CD4-positive, CD25-positive, alpha-beta regulatory T cell (primary cell): ENCODE measurements at regions not wholly inside any gene's neighbourhood (a gene's known extent, or its start where the extent isn't known, plus 50 kb on each side); places are given as distances from the start of the nearest gene placed in this dataset.

ENCODE experiments used
- ATAC-seq, 2 donors: fragments of 150-1000 bp; cut with Tn5 transposase; one replicate each; pipeline ENCODE4 v1.10.0; 2021; ENCODE audit warnings: low read depth in 2 of 2, moderate number of reproducible peaks in 2 of 2, moderate library complexity in 1 of 2
- DNase-seq, 3 donors: peaks; one replicate each; pipeline versions ENCODE4 v3.0.0 to v3.0.0-alpha.2; 2012 to 2022; ENCODE audit warnings: mixed read lengths in 1 of 3
- H3K27ac ChIP-seq: one replicate; pipeline ENCODE4 v1.7.0; 2013; ENCODE audit warnings: mild to moderate bottlenecking, low read length; ENCODE audit not compliant: insufficient read depth, poor library complexity, severe bottlenecking
- H3K27me3 ChIP-seq: one replicate; pipeline ENCODE4 v1.7.0; 2013; ENCODE audit warnings: low read length; ENCODE audit not compliant: control insufficient read depth, insufficient read depth
- H3K36me3 ChIP-seq: one replicate; pipeline ENCODE4 v1.7.0; 2013; ENCODE audit warnings: mild to moderate bottlenecking, low read length, moderate library complexity; ENCODE audit not compliant: control insufficient read depth, insufficient read depth
- H3K4me1 ChIP-seq: 2 replicates; pipeline ENCODE4 v1.7.0; 2013; ENCODE audit warnings: mild to moderate bottlenecking, low read length; ENCODE audit not compliant: insufficient read depth, control insufficient read depth, poor library complexity, severe bottlenecking
- H3K4me3 ChIP-seq: one replicate; pipeline ENCODE4 v1.7.0; 2013; ENCODE audit warnings: low read depth, mild to moderate bottlenecking, low read length, moderate library complexity
- H3K9me3 ChIP-seq, 2 experiments: 1 replicate in 1 of 2; 2 replicates in 1 of 2; pipeline ENCODE4 v1.7.0; 2013; ENCODE audit warnings: low read length in 2 of 2, mild to moderate bottlenecking in 1 of 2, moderate library complexity in 1 of 2; ENCODE audit not compliant: control insufficient read depth in 2 of 2
- H3K27ac Mint-ChIP-seq, 3 donors: one replicate each; pipeline ENCODE4 v1.8.0; 2020 to 2022; ENCODE audit warnings: mild to moderate bottlenecking in 3 of 3, mixed read lengths in 3 of 3, moderate library complexity in 2 of 3
- H3K27me3 Mint-ChIP-seq: one replicate; pipeline ENCODE4 v1.8.0; 2022; ENCODE audit warnings: mild to moderate bottlenecking, mixed read lengths
- H3K36me3 Mint-ChIP-seq: one replicate; pipeline ENCODE4 v1.8.0; 2020; ENCODE audit warnings: mixed read lengths
- H3K4me1 Mint-ChIP-seq, 4 donors: one replicate each; pipeline ENCODE4 v1.8.0; 2020 to 2022; ENCODE audit warnings: mixed read lengths in 4 of 4, mild to moderate bottlenecking in 1 of 4
- H3K4me3 Mint-ChIP-seq, 4 donors: one replicate each; pipeline ENCODE4 v1.8.0; 2020 to 2022; ENCODE audit warnings: mild to moderate bottlenecking in 4 of 4, mixed read lengths in 4 of 4, moderate library complexity in 3 of 4
- H3K9me3 Mint-ChIP-seq, 7 donors: one replicate each; pipeline ENCODE4 v1.8.0; 2020 to 2022; ENCODE audit warnings: mixed read lengths in 7 of 7, mild to moderate bottlenecking in 3 of 7, moderate library complexity in 2 of 7

GRCh38 chr4:124874172-124874450 lies 161.6 kb upstream of the ANKRD50 start:
- no peak for DNase-seq
- no peaks in the 10 kb centered on the region for H3K4me1 ChIP-seq

GRCh38 chr4:124873361-124874171 lies 161.0 kb upstream of the ANKRD50 start:
- H3K27ac ChIP-seq, result no peak overlapping the region
- peaks cover 0 to 19% (median 13%) of the 10 kb centered on the region in 7 donors for H3K9me3 Mint-ChIP-seq
- H3K36me3 Mint-ChIP-seq, result no peaks in the 10 kb centered on the region
- no peaks in the 10 kb centered on the region for H3K27me3 ChIP-seq
- H3K36me3 ChIP-seq, result no peaks in the 10 kb centered on the region
- DNase-seq (no peak), ATAC-seq (no peak)
- H3K27ac Mint-ChIP-seq, result no peak overlapping the region
- no peaks in the 10 kb centered on the region for H3K9me3 ChIP-seq
- H3K4me1 ChIP-seq, result no peaks in the 10 kb centered on the region
- H3K4me3 Mint-ChIP-seq, result no peak overlapping the region
- no peaks in the 10 kb centered on the region for H3K27me3 Mint-ChIP-seq
- H3K4me1 Mint-ChIP-seq, result no peaks in the 10 kb centered on the region
- H3K4me3 ChIP-seq, result no peak overlapping the region

More at GRCh38 chr4:124874172-124874450, 161.6 kb upstream of the ANKRD50 start:
- Mint-ChIP-seq H3K36me3 (no peaks in the 10 kb centered on the region), H3K4me3 (no peak overlapping the region), H3K27me3 (no peaks in the 10 kb centered on the region), H3K27ac (no peak overlapping the region), H3K9me3 (peaks cover 0 to 19% (median 9%) of the 10 kb centered on the region in 7 donors), H3K4me1 (no peaks in the 10 kb centered on the region)
- H3K9me3 ChIP-seq, result no peaks in the 10 kb centered on the region
- no peak overlapping the region for H3K27ac ChIP-seq
- no peaks in the 10 kb centered on the region for H3K36me3 ChIP-seq
- H3K27me3 ChIP-seq, result no peaks in the 10 kb centered on the region
- H3K4me3 ChIP-seq, result no peak overlapping the region
- ATAC-seq, result no peak

GRCh38 chr4:124872659-124873058 lies 160.1 kb upstream of the ANKRD50 start:
- Mint-ChIP-seq H3K9me3 (peaks cover 0 to 16% (median 12%) of the 10 kb centered on the region in 7 donors), H3K4me1 (no peaks in the 10 kb centered on the region), H3K36me3 (no peaks in the 10 kb centered on the region), H3K4me3 (no peak overlapping the region), H3K27me3 (no peaks in the 10 kb centered on the region), H3K27ac (no peak overlapping the region)
- Histone ChIP-seq H3K27ac (no peak overlapping the region), H3K36me3 (no peaks in the 10 kb centered on the region), H3K4me3 (no peak overlapping the region), H3K4me1 (no peaks in the 10 kb centered on the region), H3K9me3 (no peaks in the 10 kb centered on the region), H3K27me3 (no peaks in the 10 kb centered on the region)
- DNase-seq, result no peak
- ATAC-seq, result no peak

- H3K4me3 Mint-ChIP-seq, result no peak overlapping the region
- no peak overlapping the region for H3K27ac Mint-ChIP-seq
- no peaks in the 10 kb centered on the region for H3K36me3 ChIP-seq
- no peak for DNase-seq
- no peaks in the 10 kb centered on the region for H3K4me1 ChIP-seq
- H3K27me3 ChIP-seq, result no peaks in the 10 kb centered on the region
- H3K36me3 Mint-ChIP-seq, result no peaks in the 10 kb centered on the region
- H3K4me3 ChIP-seq, result no peak overlapping the region
- ATAC-seq, result no peak
- no peaks in the 10 kb centered on the region for H3K27me3 Mint-ChIP-seq
- no peaks in the 10 kb centered on the region for H3K4me1 Mint-ChIP-seq
- no peaks in the 10 kb centered on the region for H3K9me3 ChIP-seq
- peaks cover 0 to 11% (median 5%) of the 10 kb centered on the region in 7 donors for H3K9me3 Mint-ChIP-seq
- no peak overlapping the region for H3K27ac ChIP-seq
These were observed 157.5 kb upstream of the ANKRD50 start for GRCh38 chr4:124869961-124870495.

GRCh38 chr4:124868495-124868894 lies 156.0 kb upstream of the ANKRD50 start:
- H3K27ac ChIP-seq, result no peak overlapping the region
- Mint-ChIP-seq H3K27me3 (no peaks in the 10 kb centered on the region), H3K9me3 (peaks cover 4 to 13% (median 6%) of the 10 kb centered on the region in 7 donors), H3K4me3 (no peak overlapping the region), H3K27ac (no peak overlapping the region), H3K36me3 (no peaks in the 10 kb centered on the region), H3K4me1 (no peaks in the 10 kb centered on the region)
- no peak for ATAC-seq
- H3K27me3 ChIP-seq, result no peaks in the 10 kb centered on the region
- H3K9me3 ChIP-seq, result no peaks in the 10 kb centered on the region
- H3K4me3 ChIP-seq, result no peak overlapping the region
- H3K36me3 ChIP-seq, result no peaks in the 10 kb centered on the region
- H3K4me1 ChIP-seq, result no peaks in the 10 kb centered on the region
- no peak for DNase-seq

GRCh38 chr4:124867536-124867935 lies 155.0 kb upstream of the ANKRD50 start:
- Histone ChIP-seq H3K27ac (no peak overlapping the region), H3K4me3 (no peak overlapping the region), H3K4me1 (no peaks in the 10 kb centered on the region), H3K27me3 (no peaks in the 10 kb centered on the region), H3K9me3 (no peaks in the 10 kb centered on the region), H3K36me3 (no peaks in the 10 kb centered on the region)
- no peaks in the 10 kb centered on the region for H3K27me3 Mint-ChIP-seq
- no peak overlapping the region for H3K4me3 Mint-ChIP-seq
- no peak overlapping the region for H3K27ac Mint-ChIP-seq
- ATAC-seq, result no peak
- H3K9me3 Mint-ChIP-seq, result peaks cover 4 to 13% (median 9%) of the 10 kb centered on the region in 7 donors
- no peaks in the 10 kb centered on the region for H3K36me3 Mint-ChIP-seq
- DNase-seq, result no peak
- H3K4me1 Mint-ChIP-seq, result no peaks in the 10 kb centered on the region

- Histone ChIP-seq H3K4me1 (no peaks in the 10 kb centered on the region), H3K4me3 (no peak overlapping the region), H3K27ac (no peak overlapping the region), H3K36me3 (no peaks in the 10 kb centered on the region), H3K9me3 (no peaks in the 10 kb centered on the region), H3K27me3 (no peaks in the 10 kb centered on the region)
- no peaks in the 10 kb centered on the region for H3K27me3 Mint-ChIP-seq
- DNase-seq, result no peak
- no peaks in the 10 kb centered on the region for H3K36me3 Mint-ChIP-seq
- peaks cover 4 to 14% (median 9%) of the 10 kb centered on the region in 7 donors for H3K9me3 Mint-ChIP-seq
- H3K4me1 Mint-ChIP-seq, result no peaks in the 10 kb centered on the region
- H3K27ac Mint-ChIP-seq, result no peak overlapping the region
- ATAC-seq, result no peak
- no peak overlapping the region for H3K4me3 Mint-ChIP-seq
These were observed 153.8 kb upstream of the ANKRD50 start for GRCh38 chr4:124866301-124866700.

- no peak overlapping the region for H3K4me3 Mint-ChIP-seq
- DNase-seq (no peak), ATAC-seq (no peak)
- H3K36me3 Mint-ChIP-seq, result no peaks in the 10 kb centered on the region
- no peaks in the 10 kb centered on the region for H3K27me3 Mint-ChIP-seq
- no peaks in the 10 kb centered on the region for H3K4me1 Mint-ChIP-seq
- no peak overlapping the region for H3K27ac Mint-ChIP-seq
- no peaks in the 10 kb centered on the region for H3K4me1 ChIP-seq
- no peak overlapping the region for H3K27ac ChIP-seq
- no peak overlapping the region for H3K4me3 ChIP-seq
- peaks cover 0 to under 1% of the 10 kb centered on the region in 2 experiments for H3K9me3 ChIP-seq
- H3K36me3 ChIP-seq, result no peaks in the 10 kb centered on the region
- H3K9me3 Mint-ChIP-seq, result peaks cover 0 to 14% (median 5%) of the 10 kb centered on the region in 7 donors
- no peaks in the 10 kb centered on the region for H3K27me3 ChIP-seq
These were observed 150.6 kb upstream of the ANKRD50 start for GRCh38 chr4:124863040-124863545.
